ENCODE measurements at regions not wholly inside any gene's neighbourhood (a gene's known extent, or its start where the extent isn't known, plus 50 kb on each side); places are given as distances from the start of the nearest gene placed in this dataset.
A peak's percentile ranks its signal among the peaks of the same experiment; 100 is the strongest.

GRCh38 chr9:2459756-2460155 is 161.8 kb upstream of the VLDLR start:
- no peak for TF ChIP-seq POLR2A (IDR thresholded peaks at IDR 0.05)
- no peak for TF ChIP-seq CTCF (IDR thresholded peaks at IDR 0.05 in 4 of 5, conservative IDR thresholded peaks at IDR 0.05 in 1 of 5)
- H3K4me1 ChIP-seq: no peaks in the 10 kb centered on the region
- H3K4me3 ChIP-seq: no peak overlapping the region
- in situ Hi-C loops (cut with MboI; ENCODE audit: low sequenced_read_pairs in 4 of 4) (no loop called here), intact Hi-C loops (cut with DNase I; ENCODE audit: low total_unique reads) (no loop called here)
- H3K27ac ChIP-seq: no peak overlapping the region
- no peaks in the 10 kb centered on the region for H3K9me3 ChIP-seq
- H3K27me3 ChIP-seq: no peaks in the 10 kb centered on the region
- H3K36me3 ChIP-seq: no peaks in the 10 kb centered on the region
- no peak for DNase-seq
- ATAC-seq: no peak

DNA sequence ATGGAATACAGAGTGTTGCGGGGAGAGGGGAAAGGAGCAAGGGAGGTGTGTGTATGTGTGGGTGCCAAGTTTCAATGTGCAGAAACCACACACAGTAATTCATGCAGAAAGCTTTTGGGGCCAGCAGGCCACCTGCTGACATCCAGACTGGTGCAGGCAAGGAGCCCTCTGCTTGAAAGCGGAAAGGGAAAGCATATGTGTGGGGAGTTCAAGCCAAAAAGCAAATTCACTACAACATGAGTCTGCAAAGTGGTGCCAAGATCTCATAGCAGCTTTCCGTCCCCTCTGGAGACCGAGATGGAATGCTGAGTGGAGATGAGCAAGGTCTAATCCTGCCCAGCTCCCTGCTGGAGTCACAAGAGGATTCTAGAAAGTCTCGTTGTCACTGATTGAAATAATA is 159.7 kb upstream of the VLDLR start:
- Histone ChIP-seq H3K27ac (no peak overlapping the region), H3K36me3 (no peaks in the 10 kb centered on the region), H3K27me3 (no peaks in the 10 kb centered on the region), H3K4me1 (peaks cover 0 to 7% of the 10 kb centered on the region in 2 donors), H3K4me3 (no peak overlapping the region), H3K9me3 (no peaks in the 10 kb centered on the region)
- TF ChIP-seq POLR2A (IDR thresholded peaks at IDR 0.05) (no peak), CTCF (IDR thresholded peaks at IDR 0.05 in 4 of 5, conservative IDR thresholded peaks at IDR 0.05 in 1 of 5) (no peak)
- in situ Hi-C loops (cut with MboI; ENCODE audit: low sequenced_read_pairs in 4 of 4) (no loop called here), intact Hi-C loops (cut with DNase I; ENCODE audit: low total_unique reads) (no loop called here)
- DNase-seq (no peak), ATAC-seq (no peak)

- H3K4me1 ChIP-seq: peaks cover 0 to 8% of the 10 kb centered on the region in 2 donors
- H3K9me3 ChIP-seq: no peaks in the 10 kb centered on the region
- TF ChIP-seq POLR2A (IDR thresholded peaks at IDR 0.05): no peak
- TF ChIP-seq CTCF (IDR thresholded peaks at IDR 0.05 in 4 of 5, conservative IDR thresholded peaks at IDR 0.05 in 1 of 5): no peak
- intact Hi-C loops (cut with DNase I; ENCODE audit: low total_unique reads): no loop called here
- no peak overlapping the region for H3K4me3 ChIP-seq
- in situ Hi-C loops (cut with MboI; ENCODE audit: low sequenced_read_pairs in 4 of 4): no loop called here
- H3K27me3 ChIP-seq: no peaks in the 10 kb centered on the region
- DNase-seq: no peak
- H3K36me3 ChIP-seq: no peaks in the 10 kb centered on the region
- no peak overlapping the region for H3K27ac ChIP-seq
- no peak for ATAC-seq
Observed at GRCh38 chr9:2464624-2465023, 157.0 kb upstream of the VLDLR start.

- no peaks in the 10 kb centered on the region for H3K27me3 ChIP-seq
- DNase-seq: no peak
- intact Hi-C loops (cut with DNase I; ENCODE audit: low total_unique reads): no loop called here
- TF ChIP-seq CTCF (IDR thresholded peaks at IDR 0.05 in 4 of 5, conservative IDR thresholded peaks at IDR 0.05 in 1 of 5) (no peak), POLR2A (IDR thresholded peaks at IDR 0.05) (no peak)
- H3K27ac ChIP-seq: no peak overlapping the region
- H3K4me1 ChIP-seq: peaks cover 4 to 16% of the 10 kb centered on the region in 2 donors
- in situ Hi-C loops (cut with MboI; ENCODE audit: low sequenced_read_pairs in 4 of 4): no loop called here
- no peaks in the 10 kb centered on the region for H3K9me3 ChIP-seq
- no peaks in the 10 kb centered on the region for H3K36me3 ChIP-seq
- H3K4me3 ChIP-seq: no peak overlapping the region
- ATAC-seq: no peak
Observed at GRCh38 chr9:2465516-2465915, 156.1 kb upstream of the VLDLR start.

GRCh38 chr9:2465921-2466460 is 155.6 kb upstream of the VLDLR start:
- Histone ChIP-seq H3K36me3 (no peaks in the 10 kb centered on the region), H3K27me3 (no peaks in the 10 kb centered on the region), H3K4me3 (no peak overlapping the region), H3K27ac (no peak overlapping the region), H3K4me1 (peaks cover 4 to 16% of the 10 kb centered on the region in 2 donors), H3K9me3 (no peaks in the 10 kb centered on the region)
- in situ Hi-C loops (cut with MboI; ENCODE audit: low sequenced_read_pairs in 4 of 4): no loop called here
- intact Hi-C loops (cut with DNase I; ENCODE audit: low total_unique reads): no loop called here
- ATAC-seq (peak in 1 of 2 donors; percentile 97), DNase-seq (peak in 1 of 2 donors; percentile 12)
- TF ChIP-seq CTCF (IDR thresholded peaks at IDR 0.05 in 4 of 5, conservative IDR thresholded peaks at IDR 0.05 in 1 of 5) (no peak), POLR2A (IDR thresholded peaks at IDR 0.05) (no peak)

All from gastrocnemius medialis (tissue), 4 donors.